Vagina (tissue), 2 donors: ENCODE measurements at regions not wholly inside any gene's neighbourhood (a gene's known extent, or its start where the extent isn't known, plus 50 kb on each side); places are given as distances from the start of the nearest gene placed in this dataset.

ENCODE experiments used
- DNase-seq, 2 donors: peaks; one replicate each; pipeline ENCODE4 v3.0.0-alpha.2; 2017; ENCODE audit errors: extremely low spot score in 2 of 2
- H3K27ac ChIP-seq: fragments of 200-600 bp; sonication (generic); one replicate; pipeline ENCODE4 v1.5.1; 2019
- H3K27me3 ChIP-seq: fragments of 200-600 bp; sonication (generic); one replicate; pipeline ENCODE4 v1.5.1; 2019
- H3K36me3 ChIP-seq, 2 donors: fragments of 200-600 bp; sonication (generic); one replicate each; pipeline ENCODE4 v1.5.1; 2017 to 2019
- H3K4me1 ChIP-seq: fragments of 200-600 bp; sonication (generic); one replicate; pipeline ENCODE4 v1.5.1; 2019
- H3K4me3 ChIP-seq, 2 donors: fragments of 200-600 bp; sonication (generic); 1 replicate in 1 of 2; 2 replicates in 1 of 2; pipeline ENCODE4 v1.5.1; 2016 to 2019
- H3K9me3 ChIP-seq: fragments of 200-600 bp; sonication (generic); one replicate; pipeline ENCODE4 v1.5.1; 2019
- CTCF ChIP-seq, 3 experiments: fragments of 450-650 bp in 2 of 3; fragments of 200-600 bp in 1 of 3; sonication (generic) in 1 of 3; IDR thresholded peaks; one replicate each; pipeline ENCODE4 v1.5.1; 2017 to 2019; ENCODE audit warnings: antibody characterized with exemption in 3 of 3, mild to moderate bottlenecking in 2 of 3, moderate library complexity in 2 of 3
- POLR2A ChIP-seq, 2 donors: fragments of 450-650 bp; IDR thresholded peaks; one replicate each; pipeline ENCODE4 v1.6.1; 2017; ENCODE audit warnings: antibody characterized with exemption in 2 of 2, mild to moderate bottlenecking in 2 of 2, moderate library complexity in 2 of 2
- POLR2AphosphoS5 ChIP-seq, 2 donors: sonication (generic); formaldehyde crosslinking; IDR thresholded peaks; one replicate each; pipeline ENCODE4 v1.9.0; 2017; ENCODE audit warnings: antibody characterized with exemption in 2 of 2, mild to moderate bottlenecking in 2 of 2, low read depth in 1 of 2; ENCODE audit not compliant: insufficient read depth in 1 of 2
- intact Hi-C: fragments of 100-400 bp; cut with DNase I; formaldehyde crosslinking; loops from one replicate; pipeline ENCODE4 v1.15.1; 2023

- no peaks in the 10 kb centered on the region for H3K27me3 ChIP-seq
- no peak overlapping the region for H3K4me3 ChIP-seq
- no peak for TF ChIP-seq CTCF (IDR thresholded peaks at IDR 0.05)
- no peak for TF ChIP-seq POLR2AphosphoS5 (IDR thresholded peaks at IDR 0.05; ENCODE audit: insufficient read depth in 1 of 2, low read depth in 1 of 2)
- no peak for TF ChIP-seq POLR2A (IDR thresholded peaks at IDR 0.05)
- no peak for DNase-seq
- no peak overlapping the region for H3K27ac ChIP-seq
- no peaks in the 10 kb centered on the region for H3K9me3 ChIP-seq
- intact Hi-C loops, result no loop called here
- H3K36me3 ChIP-seq, result no peaks in the 10 kb centered on the region
- H3K4me1 ChIP-seq, result no peaks in the 10 kb centered on the region
These were observed 240.0 kb upstream of the GBE1 start for GRCh38 chr3:82001276-82001923.

GRCh38 chr3:82000773-82001172, 239.3 kb upstream of the GBE1 start:
- no peak overlapping the region for H3K27ac ChIP-seq
- H3K9me3 ChIP-seq, result no peaks in the 10 kb centered on the region
- intact Hi-C loops, result no loop called here
- TF ChIP-seq POLR2A (IDR thresholded peaks at IDR 0.05) (no peak), CTCF (IDR thresholded peaks at IDR 0.05) (no peak)
- no peaks in the 10 kb centered on the region for H3K36me3 ChIP-seq
- DNase-seq, result no peak
- H3K4me1 ChIP-seq, result no peaks in the 10 kb centered on the region
- H3K27me3 ChIP-seq, result no peaks in the 10 kb centered on the region
- no peak overlapping the region for H3K4me3 ChIP-seq

- Histone ChIP-seq H3K4me1 (no peaks in the 10 kb centered on the region), H3K27me3 (no peaks in the 10 kb centered on the region), H3K36me3 (no peaks in the 10 kb centered on the region), H3K9me3 (no peaks in the 10 kb centered on the region), H3K4me3 (no peak overlapping the region), H3K27ac (no peak overlapping the region)
- no peak for DNase-seq
- TF ChIP-seq POLR2AphosphoS5 (IDR thresholded peaks at IDR 0.05; ENCODE audit: insufficient read depth in 1 of 2, low read depth in 1 of 2) (no peak), CTCF (IDR thresholded peaks at IDR 0.05) (no peak), POLR2A (IDR thresholded peaks at IDR 0.05) (no peak)
- intact Hi-C loops, result no loop called here
These were observed 238.9 kb upstream of the GBE1 start for GRCh38 chr3:82000350-82000749.

- Histone ChIP-seq H3K4me1 (no peaks in the 10 kb centered on the region), H3K27me3 (no peaks in the 10 kb centered on the region), H3K36me3 (no peaks in the 10 kb centered on the region), H3K27ac (no peak overlapping the region), H3K9me3 (no peaks in the 10 kb centered on the region), H3K4me3 (no peak overlapping the region)
- no peak for TF ChIP-seq POLR2AphosphoS5 (IDR thresholded peaks at IDR 0.05; ENCODE audit: insufficient read depth in 1 of 2, low read depth in 1 of 2)
- no peak for TF ChIP-seq POLR2A (IDR thresholded peaks at IDR 0.05)
- no peak for TF ChIP-seq CTCF (IDR thresholded peaks at IDR 0.05)
- no peak for DNase-seq
- intact Hi-C loops, result no loop called here
These were observed 237.5 kb upstream of the GBE1 start for GRCh38 chr3:81998907-81999306.

GRCh38 chr3:81998139-81998755, 236.8 kb upstream of the GBE1 start:
- DNase-seq, result no peak
- H3K27ac ChIP-seq, result no peak overlapping the region
- intact Hi-C loops, result no loop called here
- no peaks in the 10 kb centered on the region for H3K36me3 ChIP-seq
- H3K4me1 ChIP-seq, result no peaks in the 10 kb centered on the region
- H3K9me3 ChIP-seq, result no peaks in the 10 kb centered on the region
- H3K27me3 ChIP-seq, result no peaks in the 10 kb centered on the region
- no peak overlapping the region for H3K4me3 ChIP-seq
- no peak for TF ChIP-seq CTCF (IDR thresholded peaks at IDR 0.05)
- no peak for TF ChIP-seq POLR2A (IDR thresholded peaks at IDR 0.05)
- TF ChIP-seq POLR2AphosphoS5 (IDR thresholded peaks at IDR 0.05; ENCODE audit: insufficient read depth in 1 of 2, low read depth in 1 of 2), result no peak
